Breast epithelium (tissue), 4 donors: ENCODE measurements at regions not wholly inside any gene's neighbourhood (a gene's known extent, or its start where the extent isn't known, plus 50 kb on each side); places are given as distances from the start of the nearest gene placed in this dataset.
"Not testable (repeated sequence)": the region's sequence is repeated elsewhere in the genome, so short reads cannot be mapped to it uniquely, and the experiment has no call there.

Experiments used
- DNase-seq, 2 donors: peaks; one replicate each; pipeline ENCODE4 v3.0.0-alpha.2; 2019; ENCODE audit warnings: low spot score in 2 of 2
- H3K27ac ChIP-seq, 2 donors: fragments of 200-600 bp; sonication (generic) in 1 of 2; one replicate each; pipeline ENCODE4 v1.5.1; 2016 to 2019; ENCODE audit warnings: mild to moderate bottlenecking in 1 of 2
- H3K27me3 ChIP-seq, 2 donors: fragments of 200-600 bp; sonication (generic) in 1 of 2; one replicate each; pipeline versions ENCODE4 v1.5.1 to v1.6.0; 2017 to 2019; ENCODE audit warnings: control low read depth in 1 of 2, mild to moderate bottlenecking in 1 of 2
- H3K36me3 ChIP-seq: fragments of 200-600 bp; one replicate; pipeline ENCODE4 v1.5.1; 2019
- H3K4me1 ChIP-seq, 2 donors: fragments of 200-600 bp; sonication (generic); one replicate each; pipeline ENCODE4 v1.5.1; 2016 to 2019; ENCODE audit warnings: control low read depth in 1 of 2
- H3K4me3 ChIP-seq, 3 donors: fragments of 200-600 bp; sonication (generic); 1 replicate in 2 of 3; 2 replicates in 1 of 3; pipeline ENCODE4 v1.5.1; 2016 to 2019; ENCODE audit warnings: mild to moderate bottlenecking in 3 of 3, moderate library complexity in 2 of 3
- H3K9me3 ChIP-seq, 2 donors: fragments of 200-600 bp; sonication (generic) in 1 of 2; one replicate each; pipeline ENCODE4 v1.5.1; 2016 to 2019; ENCODE audit warnings: control low read depth in 1 of 2
- POLR2A ChIP-seq: fragments of 450-650 bp; IDR thresholded peaks from one replicate; pipeline ENCODE4 v1.6.1; 2016; ENCODE audit warnings: antibody characterized with exemption, mild to moderate bottlenecking, moderate library complexity
- POLR2AphosphoS5 ChIP-seq, 3 donors: sonication (generic); formaldehyde crosslinking; IDR thresholded peaks; one replicate each; pipeline ENCODE4 v1.6.1; 2017; ENCODE audit warnings: antibody characterized with exemption in 3 of 3
- intact Hi-C: fragments of 100-400 bp; cut with DNase I; formaldehyde crosslinking; loops from one replicate; pipeline ENCODE4 v1.15.1; 2023; ENCODE audit warnings: low total_unique reads
- TF ChIP-seq, protein P1 (sequence below), 3 donors: fragments of 450-650 bp; IDR thresholded peaks; one replicate each; pipeline ENCODE4 v1.5.1; 2016 to 2017; ENCODE audit warnings: antibody characterized with exemption in 3 of 3, mild to moderate bottlenecking in 3 of 3, moderate library complexity in 3 of 3

DNA sequence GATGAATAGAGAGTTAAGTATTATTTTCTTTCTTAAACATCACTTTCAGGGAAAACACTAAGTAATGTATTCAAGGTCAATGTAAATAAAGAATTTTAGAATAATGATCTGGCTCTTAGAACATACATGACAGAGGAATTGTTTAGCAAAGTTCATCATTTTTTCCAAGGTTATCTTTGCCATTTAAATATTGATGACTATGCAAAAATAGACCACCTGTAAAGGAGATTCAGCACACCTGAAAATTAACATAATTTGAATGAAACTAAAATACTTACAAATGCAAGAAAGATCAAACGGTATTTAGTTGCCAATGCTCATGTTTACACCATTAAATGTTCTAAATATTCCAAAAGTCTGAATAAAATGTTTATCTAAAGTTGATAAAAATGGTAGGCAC is 782.6 kb upstream of the CHORDC1 start:
- Histone ChIP-seq H3K4me3 (no peak overlapping the region), H3K27ac (no peak overlapping the region), H3K36me3 (no peaks in the 10 kb centered on the region), H3K27me3 (no peaks in the 10 kb centered on the region), H3K4me1 (no peaks in the 10 kb centered on the region), H3K9me3 (peaks cover 0 to 6% of the 10 kb centered on the region in 2 donors)
- no peak for DNase-seq
- TF ChIP-seq POLR2A (no peak), POLR2AphosphoS5 (IDR thresholded peaks at IDR 0.05) (no peak)
- TF ChIP-seq, protein P1, sequence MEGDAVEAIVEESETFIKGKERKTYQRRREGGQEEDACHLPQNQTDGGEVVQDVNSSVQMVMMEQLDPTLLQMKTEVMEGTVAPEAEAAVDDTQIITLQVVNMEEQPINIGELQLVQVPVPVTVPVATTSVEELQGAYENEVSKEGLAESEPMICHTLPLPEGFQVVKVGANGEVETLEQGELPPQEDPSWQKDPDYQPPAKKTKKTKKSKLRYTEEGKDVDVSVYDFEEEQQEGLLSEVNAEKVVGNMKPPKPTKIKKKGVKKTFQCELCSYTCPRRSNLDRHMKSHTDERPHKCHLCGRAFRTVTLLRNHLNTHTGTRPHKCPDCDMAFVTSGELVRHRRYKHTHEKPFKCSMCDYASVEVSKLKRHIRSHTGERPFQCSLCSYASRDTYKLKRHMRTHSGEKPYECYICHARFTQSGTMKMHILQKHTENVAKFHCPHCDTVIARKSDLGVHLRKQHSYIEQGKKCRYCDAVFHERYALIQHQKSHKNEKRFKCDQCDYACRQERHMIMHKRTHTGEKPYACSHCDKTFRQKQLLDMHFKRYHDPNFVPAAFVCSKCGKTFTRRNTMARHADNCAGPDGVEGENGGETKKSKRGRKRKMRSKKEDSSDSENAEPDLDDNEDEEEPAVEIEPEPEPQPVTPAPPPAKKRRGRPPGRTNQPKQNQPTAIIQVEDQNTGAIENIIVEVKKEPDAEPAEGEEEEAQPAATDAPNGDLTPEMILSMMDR (IDR thresholded peaks at IDR 0.05) = no peak
- intact Hi-C loops = no loop called here

GRCh38 chr11:90997241-90997640 is 774.4 kb upstream of the CHORDC1 start:
- no peak for DNase-seq
- intact Hi-C loops = no loop called here
- no peak for TF ChIP-seq POLR2A
- no peak for TF ChIP-seq POLR2AphosphoS5 (IDR thresholded peaks at IDR 0.05)
- TF ChIP-seq, protein P1 (IDR thresholded peaks at IDR 0.05) = no peak
- Histone ChIP-seq H3K9me3 (no peaks in the 10 kb centered on the region), H3K36me3 (no peaks in the 10 kb centered on the region), H3K4me1 (no peaks in the 10 kb centered on the region), H3K4me3 (no peak overlapping the region), H3K27me3 (no peaks in the 10 kb centered on the region), H3K27ac (no peak overlapping the region)

- H3K9me3 ChIP-seq, H3K27me3 ChIP-seq, H3K27ac ChIP-seq, H3K4me1 ChIP-seq, DNase-seq, intact Hi-C loops, H3K4me3 ChIP-seq, H3K36me3 ChIP-seq: not testable (repeated sequence)
Observed at GRCh38 chr11:90972159-90972558, 749.3 kb upstream of the CHORDC1 start.

- no peak overlapping the region for H3K4me3 ChIP-seq
- no peaks in the 10 kb centered on the region for H3K36me3 ChIP-seq
- no peaks in the 10 kb centered on the region for H3K27me3 ChIP-seq
- intact Hi-C loops = no loop called here
- no peak for TF ChIP-seq POLR2AphosphoS5 (IDR thresholded peaks at IDR 0.05)
- H3K9me3 ChIP-seq = no peaks in the 10 kb centered on the region
- H3K27ac ChIP-seq = no peak overlapping the region
- no peak for DNase-seq
- H3K4me1 ChIP-seq = no peaks in the 10 kb centered on the region
Observed at GRCh38 chr11:90947930-90948329, 725.1 kb upstream of the CHORDC1 start.

- no peak for TF ChIP-seq POLR2AphosphoS5 (IDR thresholded peaks at IDR 0.05)
- TF ChIP-seq, protein P1 (IDR thresholded peaks at IDR 0.05) = no peak
- TF ChIP-seq POLR2A = no peak
Observed at GRCh38 chr11:90930252-90930651, 707.4 kb upstream of the CHORDC1 start.

DNA sequence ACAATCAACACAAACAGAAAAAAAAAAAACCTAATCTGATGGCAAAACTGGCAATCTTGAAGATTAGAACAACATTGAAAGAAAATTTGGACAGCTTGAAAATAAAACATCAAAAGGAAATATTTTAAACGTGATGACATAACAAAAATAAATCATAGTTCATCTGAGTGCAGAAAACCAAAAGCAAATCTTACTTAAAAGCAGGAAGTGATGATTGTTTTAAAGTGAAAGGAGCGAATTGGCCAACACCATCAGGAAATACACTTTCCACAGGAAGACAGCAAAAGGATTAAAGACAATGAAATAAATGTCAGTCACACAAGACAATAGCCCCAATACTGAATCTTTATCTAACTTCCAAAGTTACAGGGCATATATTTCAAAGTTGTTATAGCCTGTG is 696.5 kb upstream of the CHORDC1 start:
- intact Hi-C loops = no loop called here
- no peaks in the 10 kb centered on the region for H3K27me3 ChIP-seq
- H3K36me3 ChIP-seq = no peaks in the 10 kb centered on the region

More at GRCh38 chr11:90930252-90930651, 707.4 kb upstream of the CHORDC1 start:
- no peak for DNase-seq
- intact Hi-C loops = no loop called here
- Histone ChIP-seq H3K36me3 (no peaks in the 10 kb centered on the region), H3K4me1 (no peaks in the 10 kb centered on the region), H3K27me3 (no peaks in the 10 kb centered on the region), H3K4me3 (no peak overlapping the region), H3K27ac (no peak overlapping the region), H3K9me3 (no peaks in the 10 kb centered on the region)

More for the DNA sequence above, 696.5 kb upstream of the CHORDC1 start:
- DNase-seq = no peak
- Histone ChIP-seq H3K4me3 (no peak overlapping the region), H3K27ac (no peak overlapping the region), H3K9me3 (no peaks in the 10 kb centered on the region), H3K4me1 (no peaks in the 10 kb centered on the region)
- TF ChIP-seq, protein P1 (IDR thresholded peaks at IDR 0.05) = no peak
- no peak for TF ChIP-seq POLR2AphosphoS5 (IDR thresholded peaks at IDR 0.05)
- TF ChIP-seq POLR2A = no peak
